DND-41 (cell line): ENCODE measurements at regions not wholly inside any gene's neighbourhood (a gene's known extent, or its start where the extent isn't known, plus 50 kb on each side); places are given as distances from the start of the nearest gene placed in this dataset.

Source experiments
- EZH2 ChIP-seq: IDR thresholded peaks from 3 replicates; pipeline ENCODE4 v1.6.1; 2012; ENCODE audit warnings: borderline replicate concordance, low read depth, mild to moderate bottlenecking, moderate library complexity, low read length, inconsistent platforms; ENCODE audit not compliant: severe bottlenecking
- TF ChIP-seq, protein P1 (sequence below): IDR thresholded peaks from 2 replicates; pipeline ENCODE4 v1.5.1; 2012; ENCODE audit warnings: borderline replicate concordance, low read length, moderate library complexity, mild to moderate bottlenecking; ENCODE audit not compliant: poor library complexity, severe bottlenecking; ENCODE audit errors: extremely low read depth

DNA sequence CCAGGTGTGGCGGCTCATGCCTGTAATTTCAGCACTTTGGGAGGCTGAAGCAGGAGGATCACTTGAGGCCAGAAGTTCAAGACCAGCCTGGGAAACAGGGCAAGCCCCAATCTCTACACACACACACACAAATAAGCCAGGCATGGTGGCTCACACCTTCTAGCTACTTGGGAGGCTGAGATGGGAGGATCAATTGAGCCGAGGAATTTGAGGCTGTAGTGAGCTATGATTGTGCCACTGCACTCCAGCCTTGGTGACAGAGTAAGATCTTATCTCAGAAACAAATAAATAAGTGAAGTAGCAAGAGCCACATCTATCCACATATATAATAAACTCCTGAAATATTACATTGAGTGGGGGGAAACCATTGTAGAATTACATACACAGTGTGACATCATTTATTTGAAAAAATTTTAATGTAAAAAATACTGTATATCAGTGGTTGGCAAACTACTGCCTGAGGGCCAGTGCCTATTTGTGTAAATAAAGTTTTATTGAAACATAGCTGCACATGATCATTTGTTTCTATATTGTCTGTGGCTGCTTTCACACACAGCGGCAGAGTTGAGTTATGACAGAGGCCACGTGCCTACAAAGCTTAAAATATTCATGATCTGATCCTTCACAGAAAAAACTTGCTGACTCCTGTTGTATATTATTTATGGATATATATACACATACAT is 54.7 kb upstream of the ARHGEF7 start:
- TF ChIP-seq, protein P1, sequence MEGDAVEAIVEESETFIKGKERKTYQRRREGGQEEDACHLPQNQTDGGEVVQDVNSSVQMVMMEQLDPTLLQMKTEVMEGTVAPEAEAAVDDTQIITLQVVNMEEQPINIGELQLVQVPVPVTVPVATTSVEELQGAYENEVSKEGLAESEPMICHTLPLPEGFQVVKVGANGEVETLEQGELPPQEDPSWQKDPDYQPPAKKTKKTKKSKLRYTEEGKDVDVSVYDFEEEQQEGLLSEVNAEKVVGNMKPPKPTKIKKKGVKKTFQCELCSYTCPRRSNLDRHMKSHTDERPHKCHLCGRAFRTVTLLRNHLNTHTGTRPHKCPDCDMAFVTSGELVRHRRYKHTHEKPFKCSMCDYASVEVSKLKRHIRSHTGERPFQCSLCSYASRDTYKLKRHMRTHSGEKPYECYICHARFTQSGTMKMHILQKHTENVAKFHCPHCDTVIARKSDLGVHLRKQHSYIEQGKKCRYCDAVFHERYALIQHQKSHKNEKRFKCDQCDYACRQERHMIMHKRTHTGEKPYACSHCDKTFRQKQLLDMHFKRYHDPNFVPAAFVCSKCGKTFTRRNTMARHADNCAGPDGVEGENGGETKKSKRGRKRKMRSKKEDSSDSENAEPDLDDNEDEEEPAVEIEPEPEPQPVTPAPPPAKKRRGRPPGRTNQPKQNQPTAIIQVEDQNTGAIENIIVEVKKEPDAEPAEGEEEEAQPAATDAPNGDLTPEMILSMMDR, result no peak
- TF ChIP-seq EZH2, result no peak
